ENCODE measurements at regions not wholly inside any gene's neighbourhood (a gene's known extent, or its start where the extent isn't known, plus 50 kb on each side); places are given as distances from the start of the nearest gene placed in this dataset.
A peak's percentile ranks its signal among the peaks of the same experiment; 100 is the strongest.

DNA sequence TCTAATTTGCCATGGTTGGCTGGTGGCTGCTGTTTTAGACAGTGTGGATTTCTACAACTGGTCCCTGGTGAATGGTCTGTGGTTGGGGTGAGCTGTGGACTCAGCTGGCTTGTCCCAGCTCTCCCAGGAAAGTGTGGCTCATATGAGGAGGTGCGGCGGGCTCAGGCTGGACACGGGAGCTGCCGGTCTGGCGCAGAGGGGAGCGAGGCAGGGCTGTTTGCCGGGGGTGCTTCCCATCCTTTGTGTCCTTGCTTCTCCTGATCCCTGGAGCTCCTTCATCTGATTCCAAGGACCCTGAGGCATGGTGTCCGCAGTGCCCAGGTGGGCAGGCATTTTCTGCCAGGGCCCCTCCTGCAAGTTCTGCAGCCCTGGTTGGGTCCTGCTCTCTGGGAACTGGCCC lies 104.9 kb downstream of the TEX29 start:
- no peak overlapping the region for H3K4me3 ChIP-seq
- no peaks in the 10 kb centered on the region for H3K36me3 ChIP-seq
- no peaks in the 10 kb centered on the region for H3K4me1 ChIP-seq
- H3K9me3 ChIP-seq = no peaks in the 10 kb centered on the region
- no peak for ATAC-seq
- peaks cover 0 to 37% of the 10 kb centered on the region in 2 donors for H3K27me3 ChIP-seq
- H3K27ac ChIP-seq = no peak overlapping the region
- DNase-seq = peak in 1 of 4 donors; percentile 66
- intact Hi-C loops (cut with DNase I) = no loop called here
- TF ChIP-seq, protein P1, sequence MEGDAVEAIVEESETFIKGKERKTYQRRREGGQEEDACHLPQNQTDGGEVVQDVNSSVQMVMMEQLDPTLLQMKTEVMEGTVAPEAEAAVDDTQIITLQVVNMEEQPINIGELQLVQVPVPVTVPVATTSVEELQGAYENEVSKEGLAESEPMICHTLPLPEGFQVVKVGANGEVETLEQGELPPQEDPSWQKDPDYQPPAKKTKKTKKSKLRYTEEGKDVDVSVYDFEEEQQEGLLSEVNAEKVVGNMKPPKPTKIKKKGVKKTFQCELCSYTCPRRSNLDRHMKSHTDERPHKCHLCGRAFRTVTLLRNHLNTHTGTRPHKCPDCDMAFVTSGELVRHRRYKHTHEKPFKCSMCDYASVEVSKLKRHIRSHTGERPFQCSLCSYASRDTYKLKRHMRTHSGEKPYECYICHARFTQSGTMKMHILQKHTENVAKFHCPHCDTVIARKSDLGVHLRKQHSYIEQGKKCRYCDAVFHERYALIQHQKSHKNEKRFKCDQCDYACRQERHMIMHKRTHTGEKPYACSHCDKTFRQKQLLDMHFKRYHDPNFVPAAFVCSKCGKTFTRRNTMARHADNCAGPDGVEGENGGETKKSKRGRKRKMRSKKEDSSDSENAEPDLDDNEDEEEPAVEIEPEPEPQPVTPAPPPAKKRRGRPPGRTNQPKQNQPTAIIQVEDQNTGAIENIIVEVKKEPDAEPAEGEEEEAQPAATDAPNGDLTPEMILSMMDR (IDR thresholded peaks at IDR 0.05) = no peak

DNA sequence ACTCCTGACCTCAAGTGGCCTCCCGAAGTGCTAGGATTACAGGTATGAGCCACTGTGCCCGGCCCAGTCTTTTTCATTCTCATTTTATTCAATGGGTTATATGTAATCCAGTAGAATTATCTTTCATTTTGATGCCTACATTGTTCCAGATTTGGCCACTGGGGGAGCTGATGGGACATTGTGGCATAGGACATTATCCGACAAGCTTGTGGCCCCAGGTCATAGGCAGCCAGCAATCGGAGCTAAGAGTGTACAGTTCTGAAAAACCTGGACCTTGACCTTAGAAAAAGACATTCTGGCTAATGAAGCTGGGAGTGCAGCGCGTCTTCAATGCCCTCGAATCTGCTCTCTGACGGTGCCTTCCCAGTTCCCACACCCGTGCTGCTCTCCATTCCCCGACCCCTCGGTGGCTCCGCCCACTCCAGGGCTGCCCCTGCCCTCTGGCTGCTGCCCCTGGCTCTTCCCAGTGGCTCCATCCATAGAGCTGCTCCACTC lies 108.7 kb downstream of the TEX29 start:
- TF ChIP-seq, protein P1 (IDR thresholded peaks at IDR 0.05) = peak; percentile 46 to 50
- H3K27ac ChIP-seq = no peak overlapping the region
- DNase-seq (peak in 3 of 4 donors; percentile 9 to 52 (median 35)), ATAC-seq (peak; percentile 87)
- H3K27me3 ChIP-seq = peaks cover 0 to 52% of the 10 kb centered on the region in 2 donors
- no peak overlapping the region for H3K4me3 ChIP-seq
- no peaks in the 10 kb centered on the region for H3K4me1 ChIP-seq
- no peaks in the 10 kb centered on the region for H3K9me3 ChIP-seq
- H3K36me3 ChIP-seq = no peaks in the 10 kb centered on the region
- intact Hi-C loops (cut with DNase I) = no loop called here

DNA sequence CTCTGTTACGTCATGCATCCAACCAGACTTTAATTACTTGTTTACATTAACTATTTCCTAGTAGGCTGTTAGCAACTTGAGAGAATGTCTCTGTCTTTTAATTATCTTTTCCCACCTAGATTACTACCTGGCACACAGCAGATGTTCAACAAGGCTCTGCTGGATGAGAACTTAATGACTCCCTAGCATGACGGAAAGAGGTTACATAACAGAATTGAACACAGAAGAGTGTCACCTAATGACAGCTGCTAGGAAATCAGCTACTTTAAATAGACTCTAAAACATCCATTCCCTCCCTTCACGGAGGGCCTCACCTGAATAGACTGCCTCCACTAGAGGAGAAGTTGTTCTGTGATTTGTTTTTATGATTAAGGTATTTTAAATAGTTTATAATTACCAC lies 110.8 kb downstream of the TEX29 start:
- Histone ChIP-seq H3K27ac (no peak overlapping the region), H3K9me3 (no peaks in the 10 kb centered on the region), H3K36me3 (no peaks in the 10 kb centered on the region), H3K4me1 (no peaks in the 10 kb centered on the region), H3K4me3 (no peak overlapping the region), H3K27me3 (peaks cover 0 to 49% of the 10 kb centered on the region in 2 donors)
- intact Hi-C loops (cut with DNase I) = no loop called here
- TF ChIP-seq, protein P1 (IDR thresholded peaks at IDR 0.05) = no peak
- ATAC-seq (no peak), DNase-seq (no peak)

GRCh38 chr13:111434578-111435159 lies 114.2 kb downstream of the TEX29 start:
- intact Hi-C loops (cut with DNase I) = no loop called here
- TF ChIP-seq, protein P1 (IDR thresholded peaks at IDR 0.05) = no peak
- Histone ChIP-seq H3K9me3 (no peaks in the 10 kb centered on the region), H3K4me3 (no peak overlapping the region), H3K36me3 (no peaks in the 10 kb centered on the region), H3K27me3 (peaks cover 0 to 35% of the 10 kb centered on the region in 2 donors), H3K27ac (no peak overlapping the region), H3K4me1 (no peaks in the 10 kb centered on the region)
- ATAC-seq (no peak), DNase-seq (no peak)

DNA sequence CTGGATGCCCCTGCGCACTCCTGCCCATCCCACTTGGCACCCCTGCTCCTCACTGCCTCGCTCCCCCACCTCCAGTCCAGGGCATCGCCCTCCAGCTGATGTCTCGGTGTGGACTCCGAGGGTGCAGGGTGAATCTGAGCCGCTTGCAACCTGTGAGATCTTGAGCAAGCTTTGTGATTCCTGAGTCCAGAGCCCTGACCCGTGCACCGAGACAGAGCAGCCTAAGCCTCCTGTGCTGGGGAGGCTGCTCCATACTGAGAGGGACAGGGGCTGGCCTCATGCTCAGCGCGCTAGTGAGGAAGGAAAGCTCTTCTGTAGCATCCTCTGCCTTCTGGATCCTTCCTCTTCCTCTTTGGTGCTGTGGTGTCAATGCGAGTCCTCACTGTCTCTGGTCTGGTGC lies 116.0 kb downstream of the TEX29 start:
- Histone ChIP-seq H3K4me1 (no peaks in the 10 kb centered on the region), H3K27ac (no peak overlapping the region), H3K9me3 (no peaks in the 10 kb centered on the region), H3K27me3 (peaks cover 0 to 22% of the 10 kb centered on the region in 2 donors), H3K4me3 (no peak overlapping the region), H3K36me3 (no peaks in the 10 kb centered on the region)
- intact Hi-C loops (cut with DNase I) = no loop called here
- ATAC-seq (no peak), DNase-seq (no peak)
- TF ChIP-seq, protein P1 (IDR thresholded peaks at IDR 0.05) = no peak

Data from left lung (tissue), 4 donors.